ENCODE measurements at regions not wholly inside any gene's neighbourhood (a gene's known extent, or its start where the extent isn't known, plus 50 kb on each side); places are given as distances from the start of the nearest gene placed in this dataset.

DNA sequence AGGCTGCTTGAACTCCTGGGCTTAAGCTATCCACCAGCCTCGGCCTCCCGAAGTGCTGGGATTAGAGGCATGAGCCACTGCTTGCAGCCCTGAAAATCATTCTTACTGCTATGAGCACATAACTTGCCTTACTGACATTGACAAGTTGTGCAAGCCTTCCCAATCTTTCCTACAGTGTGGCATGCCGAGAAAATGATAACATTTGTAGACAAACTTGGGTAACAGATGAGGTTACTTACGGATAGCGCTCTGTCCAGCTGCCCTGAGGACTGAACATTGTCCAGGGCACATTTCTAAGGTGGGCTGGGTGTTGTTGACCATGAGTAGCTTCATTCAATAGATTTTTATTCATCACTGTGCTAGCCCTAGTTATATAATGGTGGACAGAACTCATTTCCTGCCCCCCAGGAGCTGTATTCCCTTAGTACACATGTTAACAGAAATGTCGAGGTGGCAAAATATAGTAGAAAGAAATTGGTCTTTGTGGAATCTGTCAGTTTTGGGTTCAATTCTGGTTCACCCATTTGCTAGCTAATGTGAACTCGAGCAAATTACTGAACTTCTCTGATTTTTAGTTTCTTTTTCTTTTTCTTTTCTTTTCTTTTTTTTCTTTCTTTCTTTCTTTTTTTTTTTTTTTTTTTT lies 118.4 kb upstream of the AKIRIN2 start:
- H3K27me3 ChIP-seq (replicated peaks; ENCODE audit: insufficient read depth): no peaks in the 10 kb centered on the region
- TF ChIP-seq EZH2phosphoT487 (IDR thresholded peaks at IDR 0.05; ENCODE audit: insufficient read depth, low read depth): no peak
- no peak for TF ChIP-seq EZH2 (IDR thresholded peaks at IDR 0.05; ENCODE audit: insufficient read depth, poor library complexity, severe bottlenecking)
- no peaks in the 10 kb centered on the region for H3K9me3 ChIP-seq (ENCODE audit: low read depth)
- peaks cover 10% of the 10 kb centered on the region; the same call in 1 of the 2 replicates for H3F3A ChIP-seq (ENCODE audit: insufficient read depth)
- H3K27ac ChIP-seq: no peak overlapping the region
- H4K20me1 ChIP-seq (ENCODE audit: insufficient read depth): no peaks in the 10 kb centered on the region
- 90 to 93% methylated on average over 7 of the region's 7 CpGs for WGBS, 2 experiments (ENCODE audit: low coverage in 1 of 2, low lambda C conversion rate in 2 of 2, missing lambda C conversion rate in 2 of 2)
- H3K4me3 ChIP-seq: no peak overlapping the region
- no peak for DNase-seq
- 0 out of 2 replicates have a peak, but pooled peaks cover 6% of the 10 kb centered on the region for H3K9me2 ChIP-seq (ENCODE audit: insufficient read depth)
- no peak overlapping the region for H3K9ac ChIP-seq
- in situ Hi-C loops (cut with MboI): no loop called here
- no peak overlapping the region for H2AFZ ChIP-seq
- H3K4me1 ChIP-seq (ENCODE audit: insufficient read depth): peaks cover 7% of the 10 kb centered on the region
- no peaks in the 10 kb centered on the region for H3K36me3 ChIP-seq (ENCODE audit: low read depth)
- H3K4me2 ChIP-seq (ENCODE audit: unreplicated experiment): no peak overlapping the region
- H3K79me2 ChIP-seq (ENCODE audit: insufficient read depth): no peaks in the 10 kb centered on the region

DNA sequence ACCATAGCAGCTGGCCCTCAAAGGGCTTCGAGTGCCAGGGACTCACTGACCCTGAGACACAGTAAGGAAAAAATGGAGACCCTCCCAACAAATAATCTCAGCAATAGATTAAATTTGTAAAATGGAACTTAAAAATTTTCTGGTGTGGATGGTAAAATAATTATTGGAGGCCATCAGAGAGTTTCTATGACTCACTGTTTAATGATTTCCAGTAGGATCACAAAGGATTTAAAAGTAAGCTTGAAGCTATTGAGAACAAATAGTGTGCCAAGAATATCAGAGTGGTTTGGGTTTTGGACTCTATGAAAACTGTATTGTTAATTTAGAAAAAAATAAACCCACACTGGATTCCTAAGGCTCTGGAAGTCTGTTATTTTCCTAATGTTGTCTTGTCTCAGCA lies 115.2 kb upstream of the AKIRIN2 start:
- 0 out of 2 replicates have a peak, but pooled peaks cover 6% of the 10 kb centered on the region for H3K9me2 ChIP-seq (ENCODE audit: insufficient read depth)
- no peak for TF ChIP-seq EZH2 (IDR thresholded peaks at IDR 0.05; ENCODE audit: insufficient read depth, poor library complexity, severe bottlenecking)
- no peak for TF ChIP-seq EZH2phosphoT487 (IDR thresholded peaks at IDR 0.05; ENCODE audit: insufficient read depth, low read depth)
- no peaks in the 10 kb centered on the region for H3K36me3 ChIP-seq (ENCODE audit: low read depth)
- in situ Hi-C loops (cut with MboI): no loop called here
- no peaks in the 10 kb centered on the region for H3K9me3 ChIP-seq (ENCODE audit: low read depth)
- H3K79me2 ChIP-seq (ENCODE audit: insufficient read depth): no peaks in the 10 kb centered on the region
- H2AFZ ChIP-seq: no peak overlapping the region; the same call in 1 of the 2 replicates
- H3K4me1 ChIP-seq (ENCODE audit: insufficient read depth): peaks cover 7% of the 10 kb centered on the region
- no peak overlapping the region for H3K27ac ChIP-seq
- 0 out of 2 replicates have a peak, but pooled peaks cover 6% of the 10 kb centered on the region for H3K27me3 ChIP-seq (replicated peaks; ENCODE audit: insufficient read depth)
- H3K4me3 ChIP-seq: no peak overlapping the region
- DNase-seq: peak; percentile 31
- no peaks in the 10 kb centered on the region for H4K20me1 ChIP-seq (ENCODE audit: insufficient read depth)
- H3F3A ChIP-seq (ENCODE audit: insufficient read depth): peaks cover 10% of the 10 kb centered on the region; the same call in 1 of the 2 replicates
- WGBS, 2 experiments (ENCODE audit: low coverage in 1 of 2, low lambda C conversion rate in 2 of 2, missing lambda C conversion rate in 2 of 2): 10 to 15% methylated on average over 1 of the region's 1 CpG
- H3K4me2 ChIP-seq (ENCODE audit: unreplicated experiment): no peak overlapping the region
- no peak overlapping the region for H3K9ac ChIP-seq

DNA sequence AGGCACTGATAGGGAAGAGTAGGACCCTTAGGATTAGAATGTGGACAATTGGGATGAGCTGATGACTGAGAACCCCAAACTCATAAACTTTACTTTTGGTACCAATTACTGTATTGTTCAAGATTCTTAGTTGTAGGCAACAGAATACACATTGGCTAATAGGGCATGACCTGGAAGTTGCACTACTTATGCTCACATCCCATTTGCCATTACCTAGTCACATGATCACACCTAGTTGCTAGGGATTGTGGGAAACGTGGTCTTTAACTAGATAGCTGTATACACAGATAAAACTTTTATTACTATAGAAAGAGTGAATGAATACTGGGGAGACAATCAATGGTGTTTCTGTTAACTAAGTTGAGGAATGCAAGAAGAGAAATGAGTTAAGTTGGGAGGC lies 113.4 kb upstream of the AKIRIN2 start:
- H3K9ac ChIP-seq: no peak overlapping the region
- H3F3A ChIP-seq (ENCODE audit: insufficient read depth): peaks cover 10% of the 10 kb centered on the region; the same call in 1 of the 2 replicates
- 36 to 43% methylated on average over 1 of the region's 1 CpG for WGBS, 2 experiments (ENCODE audit: low coverage in 1 of 2, low lambda C conversion rate in 2 of 2, missing lambda C conversion rate in 2 of 2)
- no peak overlapping the region for H2AFZ ChIP-seq
- no peak for TF ChIP-seq EZH2 (IDR thresholded peaks at IDR 0.05; ENCODE audit: insufficient read depth, poor library complexity, severe bottlenecking)
- no peak for TF ChIP-seq EZH2phosphoT487 (IDR thresholded peaks at IDR 0.05; ENCODE audit: insufficient read depth, low read depth)
- DNase-seq: no peak
- no peaks in the 10 kb centered on the region for H3K9me3 ChIP-seq (ENCODE audit: low read depth)
- no peak overlapping the region for H3K4me3 ChIP-seq
- 0 out of 2 replicates have a peak, but pooled peaks cover 6% of the 10 kb centered on the region for H3K27me3 ChIP-seq (replicated peaks; ENCODE audit: insufficient read depth)
- H3K27ac ChIP-seq: no peak overlapping the region
- no peaks in the 10 kb centered on the region for H3K36me3 ChIP-seq (ENCODE audit: low read depth)
- H3K79me2 ChIP-seq (ENCODE audit: insufficient read depth): no peaks in the 10 kb centered on the region
- H3K4me2 ChIP-seq (ENCODE audit: unreplicated experiment): no peak overlapping the region
- in situ Hi-C loops (cut with MboI): no loop called here
- 0 out of 2 replicates have a peak, but pooled peaks cover 6% of the 10 kb centered on the region for H3K9me2 ChIP-seq (ENCODE audit: insufficient read depth)
- H4K20me1 ChIP-seq (ENCODE audit: insufficient read depth): no peaks in the 10 kb centered on the region
- peaks cover 7% of the 10 kb centered on the region for H3K4me1 ChIP-seq (ENCODE audit: insufficient read depth)

DNA sequence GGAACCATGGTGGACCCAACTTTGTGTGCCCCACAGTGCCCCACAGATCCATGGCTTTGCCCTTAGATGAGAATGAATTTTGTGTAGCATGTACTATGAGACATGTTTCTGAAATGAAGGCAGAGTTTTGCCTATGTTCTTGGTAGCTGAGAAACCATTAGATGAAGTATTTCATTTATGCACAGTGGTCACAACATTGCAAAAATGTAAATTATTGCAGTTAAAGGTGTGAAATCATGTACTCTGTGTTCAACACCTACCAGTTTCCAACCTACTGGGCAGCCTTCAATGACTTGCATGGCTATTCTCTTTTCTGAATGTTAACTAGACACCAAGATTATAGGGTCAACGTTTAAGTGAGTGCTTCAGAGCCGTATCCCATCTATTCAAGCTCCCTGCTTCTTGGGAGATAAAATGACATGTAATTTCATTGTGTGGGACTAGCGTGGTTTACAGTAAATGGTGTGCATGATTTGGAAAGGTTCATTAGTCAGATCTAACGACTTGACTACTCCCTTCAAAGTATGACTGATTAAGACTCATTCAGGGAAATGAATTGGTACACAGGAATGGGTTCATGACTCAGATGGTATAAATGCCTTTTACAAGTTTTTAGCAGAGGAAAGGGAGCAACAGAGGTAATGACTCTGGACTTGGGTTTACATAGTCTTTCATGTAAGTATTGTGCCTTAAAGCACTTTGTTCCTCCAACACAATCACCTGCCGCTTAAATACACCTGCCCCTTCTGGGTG lies 106.1 kb upstream of the AKIRIN2 start:
- Histone ChIP-seq H3K36me3 (ENCODE audit: low read depth) (no peaks in the 10 kb centered on the region), H3K27ac (peak overlapping the region; percentile 51; the same call in 1 of the 2 replicates), H2AFZ (no peak overlapping the region), H3K4me1 (ENCODE audit: insufficient read depth) (peaks cover 17% of the 10 kb centered on the region), H3K4me3 (no peak overlapping the region), H3K9me3 (ENCODE audit: low read depth) (no peaks in the 10 kb centered on the region), H3K27me3 (replicated peaks; ENCODE audit: insufficient read depth) (0 out of 2 replicates have a peak, but pooled peaks cover 6% of the 10 kb centered on the region), H4K20me1 (ENCODE audit: insufficient read depth) (no peaks in the 10 kb centered on the region), H3F3A (ENCODE audit: insufficient read depth) (peaks cover 13% of the 10 kb centered on the region), H3K79me2 (ENCODE audit: insufficient read depth) (no peaks in the 10 kb centered on the region), H3K9me2 (ENCODE audit: insufficient read depth) (no peaks in the 10 kb centered on the region), H3K9ac (no peak overlapping the region), H3K4me2 (ENCODE audit: unreplicated experiment) (peak overlapping the region; percentile 31)
- in situ Hi-C loops (cut with MboI): no loop called here
- peak; percentile 91 for DNase-seq
- TF ChIP-seq EZH2 (IDR thresholded peaks at IDR 0.05; ENCODE audit: insufficient read depth, poor library complexity, severe bottlenecking) (no peak), EZH2phosphoT487 (IDR thresholded peaks at IDR 0.05; ENCODE audit: insufficient read depth, low read depth) (no peak)
- WGBS, 2 experiments (ENCODE audit: low coverage in 1 of 2, low lambda C conversion rate in 2 of 2, missing lambda C conversion rate in 2 of 2): 41 to 45% methylated on average over 5 of the region's 5 CpGs

Data from GM23248 (cell line).